GM12873 (cell line): ENCODE measurements at regions not wholly inside any gene's neighbourhood (a gene's known extent, or its start where the extent isn't known, plus 50 kb on each side); places are given as distances from the start of the nearest gene placed in this dataset.

Experiments used
- TF ChIP-seq, protein P1 (sequence below): IDR thresholded peaks from 2 replicates; pipeline ENCODE4 v1.5.1; 2012; ENCODE audit warnings: low read depth, mild to moderate bottlenecking, moderate library complexity, low read length, control low read depth; ENCODE audit not compliant: insufficient read depth; ENCODE audit errors: missing control alignments

- TF ChIP-seq, protein P1, sequence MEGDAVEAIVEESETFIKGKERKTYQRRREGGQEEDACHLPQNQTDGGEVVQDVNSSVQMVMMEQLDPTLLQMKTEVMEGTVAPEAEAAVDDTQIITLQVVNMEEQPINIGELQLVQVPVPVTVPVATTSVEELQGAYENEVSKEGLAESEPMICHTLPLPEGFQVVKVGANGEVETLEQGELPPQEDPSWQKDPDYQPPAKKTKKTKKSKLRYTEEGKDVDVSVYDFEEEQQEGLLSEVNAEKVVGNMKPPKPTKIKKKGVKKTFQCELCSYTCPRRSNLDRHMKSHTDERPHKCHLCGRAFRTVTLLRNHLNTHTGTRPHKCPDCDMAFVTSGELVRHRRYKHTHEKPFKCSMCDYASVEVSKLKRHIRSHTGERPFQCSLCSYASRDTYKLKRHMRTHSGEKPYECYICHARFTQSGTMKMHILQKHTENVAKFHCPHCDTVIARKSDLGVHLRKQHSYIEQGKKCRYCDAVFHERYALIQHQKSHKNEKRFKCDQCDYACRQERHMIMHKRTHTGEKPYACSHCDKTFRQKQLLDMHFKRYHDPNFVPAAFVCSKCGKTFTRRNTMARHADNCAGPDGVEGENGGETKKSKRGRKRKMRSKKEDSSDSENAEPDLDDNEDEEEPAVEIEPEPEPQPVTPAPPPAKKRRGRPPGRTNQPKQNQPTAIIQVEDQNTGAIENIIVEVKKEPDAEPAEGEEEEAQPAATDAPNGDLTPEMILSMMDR: no peak
These were observed 421.3 kb downstream of the CETN3 start for GRCh38 chr5:89988129-89988810.

DNA sequence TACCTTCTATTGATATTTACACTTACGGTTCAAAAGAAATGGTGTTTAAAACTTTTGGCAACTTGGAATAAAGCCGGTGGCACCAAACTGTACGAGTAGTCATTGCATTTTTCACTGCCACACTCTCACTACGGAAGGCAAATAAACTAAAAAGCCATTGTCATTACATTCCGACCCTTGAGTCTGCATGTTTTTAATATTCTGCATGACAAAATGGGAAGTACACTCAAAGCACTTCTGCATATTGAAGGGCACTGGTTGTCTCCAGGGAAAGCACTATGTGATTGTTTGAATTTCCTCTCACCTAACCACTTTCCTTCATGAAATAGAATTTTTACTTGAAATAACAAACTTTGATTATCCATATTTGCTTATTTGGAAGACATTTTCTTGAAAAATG lies 426.3 kb downstream of the CETN3 start:
- TF ChIP-seq, protein P1: no peak

GRCh38 chr5:89981878-89982773 lies 427.4 kb downstream of the CETN3 start:
- TF ChIP-seq, protein P1: no peak

GRCh38 chr5:89981021-89981420 lies 428.5 kb downstream of the CETN3 start:
- TF ChIP-seq, protein P1: no peak

- TF ChIP-seq, protein P1: no peak
These were observed 436.0 kb downstream of the CETN3 start for GRCh38 chr5:89973516-89973915.

GRCh38 chr5:89972901-89973300 lies 436.7 kb downstream of the CETN3 start:
- TF ChIP-seq, protein P1: no peak

- TF ChIP-seq, protein P1: no peak
These were observed 440.6 kb downstream of the CETN3 start for GRCh38 chr5:89968958-89969381.
